ENCODE measurements at regions not wholly inside any gene's neighbourhood (a gene's known extent, or its start where the extent isn't known, plus 50 kb on each side); places are given as distances from the start of the nearest gene placed in this dataset.
A peak's percentile ranks its signal among the peaks of the same experiment; 100 is the strongest.

DNA sequence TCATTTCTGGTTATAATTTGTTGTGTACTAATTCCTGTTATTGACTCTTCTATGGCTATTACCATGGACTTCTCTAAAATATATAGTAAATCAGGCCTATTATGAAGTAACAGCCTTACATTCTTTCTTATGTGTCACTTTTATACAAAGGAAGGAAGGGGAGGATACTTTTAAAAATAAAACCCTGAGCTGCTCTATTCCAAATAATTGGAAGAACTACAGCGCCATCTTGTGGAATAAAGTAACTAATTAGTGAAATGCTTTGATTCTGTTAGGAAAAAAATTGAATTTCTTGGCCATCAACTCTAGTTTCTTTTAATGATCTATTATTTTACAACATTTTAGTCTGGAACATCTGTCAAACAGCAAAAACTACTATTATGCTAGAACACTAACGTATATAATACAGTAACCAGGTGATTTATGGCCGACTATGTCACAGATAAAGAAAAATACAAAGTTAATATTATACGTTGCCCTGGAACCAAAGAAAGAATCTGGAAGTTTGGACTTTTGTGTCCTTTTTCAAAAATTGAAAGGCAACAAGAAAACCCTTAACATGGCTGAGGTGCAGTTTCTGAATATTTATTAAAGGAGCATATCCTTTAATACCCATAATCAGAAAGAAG is 55.0 kb upstream of the NELL2 start (continued):
- TF ChIP-seq, protein P1, sequence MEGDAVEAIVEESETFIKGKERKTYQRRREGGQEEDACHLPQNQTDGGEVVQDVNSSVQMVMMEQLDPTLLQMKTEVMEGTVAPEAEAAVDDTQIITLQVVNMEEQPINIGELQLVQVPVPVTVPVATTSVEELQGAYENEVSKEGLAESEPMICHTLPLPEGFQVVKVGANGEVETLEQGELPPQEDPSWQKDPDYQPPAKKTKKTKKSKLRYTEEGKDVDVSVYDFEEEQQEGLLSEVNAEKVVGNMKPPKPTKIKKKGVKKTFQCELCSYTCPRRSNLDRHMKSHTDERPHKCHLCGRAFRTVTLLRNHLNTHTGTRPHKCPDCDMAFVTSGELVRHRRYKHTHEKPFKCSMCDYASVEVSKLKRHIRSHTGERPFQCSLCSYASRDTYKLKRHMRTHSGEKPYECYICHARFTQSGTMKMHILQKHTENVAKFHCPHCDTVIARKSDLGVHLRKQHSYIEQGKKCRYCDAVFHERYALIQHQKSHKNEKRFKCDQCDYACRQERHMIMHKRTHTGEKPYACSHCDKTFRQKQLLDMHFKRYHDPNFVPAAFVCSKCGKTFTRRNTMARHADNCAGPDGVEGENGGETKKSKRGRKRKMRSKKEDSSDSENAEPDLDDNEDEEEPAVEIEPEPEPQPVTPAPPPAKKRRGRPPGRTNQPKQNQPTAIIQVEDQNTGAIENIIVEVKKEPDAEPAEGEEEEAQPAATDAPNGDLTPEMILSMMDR (CRISPR knock-in tag; IDR thresholded peaks at IDR 0.05): peak; percentile 56
- TF ChIP-seq, protein P2, sequence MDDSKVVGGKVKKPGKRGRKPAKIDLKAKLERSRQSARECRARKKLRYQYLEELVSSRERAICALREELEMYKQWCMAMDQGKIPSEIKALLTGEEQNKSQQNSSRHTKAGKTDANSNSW (CRISPR knock-in tag; IDR thresholded peaks at IDR 0.05; ENCODE audit: borderline replicate concordance): no peak
- TF ChIP-seq, protein P3, sequence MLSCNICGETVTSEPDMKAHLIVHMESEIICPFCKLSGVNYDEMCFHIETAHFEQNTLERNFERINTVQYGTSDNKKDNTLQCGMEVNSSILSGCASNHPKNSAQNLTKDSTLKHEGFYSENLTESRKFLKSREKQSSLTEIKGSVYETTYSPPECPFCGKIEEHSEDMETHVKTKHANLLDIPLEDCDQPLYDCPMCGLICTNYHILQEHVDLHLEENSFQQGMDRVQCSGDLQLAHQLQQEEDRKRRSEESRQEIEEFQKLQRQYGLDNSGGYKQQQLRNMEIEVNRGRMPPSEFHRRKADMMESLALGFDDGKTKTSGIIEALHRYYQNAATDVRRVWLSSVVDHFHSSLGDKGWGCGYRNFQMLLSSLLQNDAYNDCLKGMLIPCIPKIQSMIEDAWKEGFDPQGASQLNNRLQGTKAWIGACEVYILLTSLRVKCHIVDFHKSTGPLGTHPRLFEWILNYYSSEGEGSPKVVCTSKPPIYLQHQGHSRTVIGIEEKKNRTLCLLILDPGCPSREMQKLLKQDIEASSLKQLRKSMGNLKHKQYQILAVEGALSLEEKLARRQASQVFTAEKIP (CRISPR knock-in tag; IDR thresholded peaks at IDR 0.05; ENCODE audit: borderline replicate concordance): no peak
- TF ChIP-seq GFI1 (CRISPR knock-in tag; IDR thresholded peaks at IDR 0.05; ENCODE audit: borderline replicate concordance) (0 out of 2 replicates have a peak, but pooled peaks have one; percentile 46), ZNF772 (CRISPR knock-in tag; IDR thresholded peaks at IDR 0.05) (no peak), ZNF337 (CRISPR knock-in tag; IDR thresholded peaks at IDR 0.05; ENCODE audit: borderline replicate concordance, low read depth) (no peak), AGO2 (optimal IDR thresholded peaks at IDR 0.05; ENCODE audit: low read depth, low read length) (no peak), PHB2 (IDR thresholded peaks at IDR 0.05; ENCODE audit: partially characterized antibody) (no peak)
- TF ChIP-seq, protein P4, sequence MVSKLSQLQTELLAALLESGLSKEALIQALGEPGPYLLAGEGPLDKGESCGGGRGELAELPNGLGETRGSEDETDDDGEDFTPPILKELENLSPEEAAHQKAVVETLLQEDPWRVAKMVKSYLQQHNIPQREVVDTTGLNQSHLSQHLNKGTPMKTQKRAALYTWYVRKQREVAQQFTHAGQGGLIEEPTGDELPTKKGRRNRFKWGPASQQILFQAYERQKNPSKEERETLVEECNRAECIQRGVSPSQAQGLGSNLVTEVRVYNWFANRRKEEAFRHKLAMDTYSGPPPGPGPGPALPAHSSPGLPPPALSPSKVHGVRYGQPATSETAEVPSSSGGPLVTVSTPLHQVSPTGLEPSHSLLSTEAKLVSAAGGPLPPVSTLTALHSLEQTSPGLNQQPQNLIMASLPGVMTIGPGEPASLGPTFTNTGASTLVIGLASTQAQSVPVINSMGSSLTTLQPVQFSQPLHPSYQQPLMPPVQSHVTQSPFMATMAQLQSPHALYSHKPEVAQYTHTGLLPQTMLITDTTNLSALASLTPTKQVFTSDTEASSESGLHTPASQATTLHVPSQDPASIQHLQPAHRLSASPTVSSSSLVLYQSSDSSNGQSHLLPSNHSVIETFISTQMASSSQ (IDR thresholded peaks at IDR 0.05; ENCODE audit: low read depth): no peak
- TF ChIP-seq, protein P4 (CRISPR knock-in tag; IDR thresholded peaks at IDR 0.05; ENCODE audit: borderline replicate concordance): no peak
- TF ChIP-seq, protein P5, sequence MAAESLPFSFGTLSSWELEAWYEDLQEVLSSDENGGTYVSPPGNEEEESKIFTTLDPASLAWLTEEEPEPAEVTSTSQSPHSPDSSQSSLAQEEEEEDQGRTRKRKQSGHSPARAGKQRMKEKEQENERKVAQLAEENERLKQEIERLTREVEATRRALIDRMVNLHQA (CRISPR knock-in tag; IDR thresholded peaks at IDR 0.05): no peak
- TF ChIP-seq, protein P6, sequence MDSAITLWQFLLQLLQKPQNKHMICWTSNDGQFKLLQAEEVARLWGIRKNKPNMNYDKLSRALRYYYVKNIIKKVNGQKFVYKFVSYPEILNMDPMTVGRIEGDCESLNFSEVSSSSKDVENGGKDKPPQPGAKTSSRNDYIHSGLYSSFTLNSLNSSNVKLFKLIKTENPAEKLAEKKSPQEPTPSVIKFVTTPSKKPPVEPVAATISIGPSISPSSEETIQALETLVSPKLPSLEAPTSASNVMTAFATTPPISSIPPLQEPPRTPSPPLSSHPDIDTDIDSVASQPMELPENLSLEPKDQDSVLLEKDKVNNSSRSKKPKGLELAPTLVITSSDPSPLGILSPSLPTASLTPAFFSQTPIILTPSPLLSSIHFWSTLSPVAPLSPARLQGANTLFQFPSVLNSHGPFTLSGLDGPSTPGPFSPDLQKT (CRISPR knock-in tag; IDR thresholded peaks at IDR 0.05; ENCODE audit: borderline replicate concordance): no peak
